ENCODE measurements at regions not wholly inside any gene's neighbourhood (a gene's known extent, or its start where the extent isn't known, plus 50 kb on each side); places are given as distances from the start of the nearest gene placed in this dataset.

- in situ Hi-C loops (cut with MboI) = no loop called here
- Histone ChIP-seq H3K4me2 (ENCODE audit: insufficient read depth, low read length) (no peak overlapping the region), H3K4me1 (replicated peaks in 1 of 2; ENCODE audit: control insufficient read depth in 2 of 2, insufficient read depth in 2 of 2, low read length in 2 of 2) (no peaks in the 10 kb centered on the region; a peak in 1 of 5 replicates), H3K9me1 (ENCODE audit: control insufficient read depth, insufficient read depth, low read length) (no peaks in the 10 kb centered on the region), H3K9me3 (replicated peaks; ENCODE audit: control insufficient read depth, insufficient read depth, low read depth, low read length) (no peaks in the 10 kb centered on the region), H3K27me3 (ENCODE audit: control insufficient read depth in 2 of 2, insufficient read depth in 2 of 2, low read length in 2 of 2) (peaks cover 0 to 11% of the 10 kb centered on the region in 2 experiments; a peak in 2 of 5 replicates), H3K4me3 (no peak overlapping the region), H4K20me1 (replicated peaks; ENCODE audit: control insufficient read depth, insufficient read depth, low read length) (peaks cover 6% of the 10 kb centered on the region; the same call in 1 of the 2 replicates), H2AFZ (ENCODE audit: low read depth, low read length) (no peak overlapping the region), H3K27ac (ENCODE audit: extremely low read depth, low read depth, low read length) (no peak overlapping the region), H3K9ac (ENCODE audit: insufficient read depth in 1 of 2, low read depth in 2 of 2, low read length in 2 of 2) (no peak overlapping the region), H3K36me3 (ENCODE audit: control insufficient read depth, insufficient read depth, low read length) (no peaks in the 10 kb centered on the region), H3K79me2 (ENCODE audit: control insufficient read depth, insufficient read depth, low read length) (no peaks in the 10 kb centered on the region)
- FAIRE-seq (no peak), DNase-seq (ENCODE audit: extremely low read depth in 1 of 4, low spot score in 3 of 4) (no peak), ATAC-seq (no peak)
- intact Hi-C loops (cut with micrococcal nuclease) = no loop called here
- 36% methylated on average over 10 of the region's 11 CpGs for WGBS (ENCODE audit: insufficient coverage, low coverage, missing lambda C conversion rate)
- CTCF ChIA-PET (ENCODE audit: low intra/inter-chr PET ratio) = no interaction called here
- no peak for TF ChIP-seq PRPF4 (IDR thresholded peaks at IDR 0.05; ENCODE audit: insufficient read depth, low read depth, low read length, poor library complexity, severe bottlenecking)
- TF ChIP-seq CCAR2 (IDR thresholded peaks at IDR 0.05; ENCODE audit: low read depth, low read length) = no peak
- no peak for TF ChIP-seq SAFB2 (IDR thresholded peaks at IDR 0.05; ENCODE audit: borderline replicate concordance, low read depth, low read length, severe bottlenecking)
- no peak for TF ChIP-seq CREB3L1 (IDR thresholded peaks at IDR 0.05; ENCODE audit: borderline replicate concordance, low read depth)
- no TSS peak for BruUV-seq (replicated peaks)
- POLR2A ChIA-PET = no interaction called here
These were observed 120.0 kb downstream of the BEGAIN start for GRCh38 chr14:100467046-100467750.
